HG02759 (cell line): ENCODE measurements at regions not wholly inside any gene's neighbourhood (a gene's known extent, or its start where the extent isn't known, plus 50 kb on each side); places are given as distances from the start of the nearest gene placed in this dataset.
A peak's percentile ranks its signal among the peaks of the same experiment; 100 is the strongest.

Source experiments
- ATAC-seq: cut with Tn5 transposase; IDR thresholded peaks from one replicate; pipeline ENCODE4 v1.9.1; 2021; ENCODE audit warnings: mild to moderate bottlenecking, moderate library complexity; ENCODE audit not compliant: unreplicated experiment

- ATAC-seq: peak; percentile 91
Measured at GRCh38 chr7:86949052-86949778, 110.2 kb downstream of the ELAPOR2 start.

GRCh38 chr7:86947929-86948328 lies 111.5 kb downstream of the ELAPOR2 start:
- no peak for ATAC-seq

- no peak for ATAC-seq
Measured at GRCh38 chr7:86943447-86943846, 116.0 kb downstream of the ELAPOR2 start.

- ATAC-seq: no peak
Measured at GRCh38 chr7:86942995-86943394, 116.5 kb downstream of the ELAPOR2 start.

GRCh38 chr7:86942081-86942480 lies 117.4 kb downstream of the ELAPOR2 start:
- ATAC-seq: no peak

- peak; percentile 96 for ATAC-seq
Measured at GRCh38 chr7:86939197-86939814, 120.1 kb downstream of the ELAPOR2 start.

- no peak for ATAC-seq
Measured at GRCh38 chr7:86937363-86937878, 122.0 kb downstream of the ELAPOR2 start.

GRCh38 chr7:86933295-86933845 lies 126.1 kb downstream of the ELAPOR2 start:
- ATAC-seq: no peak

- ATAC-seq: no peak
Measured at GRCh38 chr7:86932038-86932512, 127.4 kb downstream of the ELAPOR2 start.

GRCh38 chr7:86931439-86931838 lies 128.0 kb downstream of the ELAPOR2 start:
- no peak for ATAC-seq

- no peak for ATAC-seq
Measured at GRCh38 chr7:86930554-86931307, 128.7 kb downstream of the ELAPOR2 start.

GRCh38 chr7:86929293-86930109 lies 130.0 kb downstream of the ELAPOR2 start:
- peak; percentile 44 for ATAC-seq

- no peak for ATAC-seq
Measured at GRCh38 chr7:86928308-86928707, 131.1 kb downstream of the ELAPOR2 start.

- peak; percentile 72 for ATAC-seq
Measured at GRCh38 chr7:86926732-86927131, 132.7 kb downstream of the ELAPOR2 start.

- no peak for ATAC-seq
Measured at GRCh38 chr7:86925221-86925620, 134.2 kb downstream of the ELAPOR2 start.

- no peak for ATAC-seq
Measured at GRCh38 chr7:86923527-86923926, 135.9 kb downstream of the ELAPOR2 start.

GRCh38 chr7:86920154-86920553 lies 139.3 kb downstream of the ELAPOR2 start:
- no peak for ATAC-seq

GRCh38 chr7:86918245-86918644 lies 141.2 kb downstream of the ELAPOR2 start:
- ATAC-seq: no peak

- ATAC-seq: no peak
Measured at GRCh38 chr7:86916277-86916825, 143.1 kb downstream of the ELAPOR2 start.

- no peak for ATAC-seq
Measured at GRCh38 chr7:86914551-86914950, 144.9 kb downstream of the ELAPOR2 start.
